HEK293 (cell line): ENCODE measurements at regions not wholly inside any gene's neighbourhood (a gene's known extent, or its start where the extent isn't known, plus 50 kb on each side); places are given as distances from the start of the nearest gene placed in this dataset.

Experiments used
- CTCF ChIA-PET: fragments of 350-600 bp; formaldehyde crosslinking; extraction: SDS; loops from one replicate; lab custom pipeline; 2021; ENCODE audit warnings: antibody characterized with exemption; lab: Yijun Ruan, JAX
- POLR2A ChIA-PET: fragments of 300-600 bp; formaldehyde crosslinking; extraction: SDS; loops from one replicate; lab custom pipeline; 2020; ENCODE audit warnings: antibody characterized with exemption, inconsistent platforms; lab: Yijun Ruan, JAX
- H3K27ac ChIP-seq: fragments of 200-500 bp; sonication (Bioruptor generic); 2 replicates; pipeline ENCODE4 v1.5.1; 2014; ENCODE audit warnings: low read depth, low read length, control low read depth, inconsistent platforms; ENCODE audit errors: extremely low read depth
- H3K36me3 ChIP-seq, 2 experiments: fragments of 200-500 bp in 1 of 2; sonication (Bioruptor generic) in 1 of 2; 1 replicate in 1 of 2; 2 replicates in 1 of 2; pipeline ENCODE4 v1.5.1; 2014 to 2017; ENCODE audit warnings: inconsistent platforms in 2 of 2, low read length in 2 of 2; ENCODE audit not compliant: control insufficient read depth in 2 of 2, insufficient read depth in 1 of 2
- H3K4me1 ChIP-seq: fragments of 200-500 bp; sonication (Bioruptor generic); 2 replicates; pipeline ENCODE4 v1.5.1; 2014; ENCODE audit warnings: mild to moderate bottlenecking, low read length, inconsistent platforms; ENCODE audit not compliant: control insufficient read depth, insufficient read depth
- H3K4me3 ChIP-seq: 2 replicates; pipeline ENCODE4 v1.5.1; 2011; ENCODE audit warnings: low read depth, mild to moderate bottlenecking, control low read depth, low read length, moderate library complexity
- H3K9me3 ChIP-seq: fragments of 200-500 bp; sonication (Bioruptor generic); 2 replicates; pipeline ENCODE4 v1.5.1; 2014; ENCODE audit warnings: low read depth, low read length, inconsistent platforms; ENCODE audit not compliant: control insufficient read depth, insufficient read depth
- GLI2 ChIP-seq: fragments of 450-650 bp; formaldehyde crosslinking; IDR thresholded peaks from 2 replicates; pipeline ENCODE4; 2017; ENCODE audit warnings: missing biosample characterization, missing genetic modification characterization, low read depth, borderline replicate concordance
- PRDM1 ChIP-seq: fragments of 450-650 bp; formaldehyde crosslinking; IDR thresholded peaks from 2 replicates; pipeline ENCODE4; 2016; ENCODE audit warnings: missing biosample characterization, missing genetic modification characterization
- TSHZ1 ChIP-seq: fragments of 450-650 bp; formaldehyde crosslinking; IDR thresholded peaks from 2 replicates; pipeline ENCODE4 v1.5.1; 2016; ENCODE audit warnings: missing biosample characterization, missing genetic modification characterization, borderline replicate concordance
- YY1 ChIP-seq: fragments of 450-650 bp; formaldehyde crosslinking; IDR thresholded peaks from 2 replicates; pipeline ENCODE4 v1.5.1; 2018; ENCODE audit warnings: missing biosample characterization, missing genetic modification characterization
- ZNF132 ChIP-seq: fragments of 450-650 bp; formaldehyde crosslinking; IDR thresholded peaks from 2 replicates; pipeline ENCODE4 v1.5.1; 2017; ENCODE audit warnings: missing biosample characterization, missing genetic modification characterization, borderline replicate concordance
- ZNF155 ChIP-seq: fragments of 450-650 bp; formaldehyde crosslinking; IDR thresholded peaks from 2 replicates; pipeline ENCODE4 v1.5.1; 2016; ENCODE audit warnings: missing biosample characterization, missing genetic modification characterization
- ZNF174 ChIP-seq: fragments of 450-650 bp; formaldehyde crosslinking; IDR thresholded peaks from 2 replicates; pipeline ENCODE4 v1.5.0; 2017; ENCODE audit warnings: missing biosample characterization, mild to moderate bottlenecking, missing genetic modification characterization
- ZNF19 ChIP-seq: fragments of 450-650 bp; formaldehyde crosslinking; IDR thresholded peaks from 2 replicates; pipeline ENCODE4; 2016; ENCODE audit warnings: missing biosample characterization, missing genetic modification characterization, low read depth
- ZNF549 ChIP-seq: fragments of 450-650 bp; IDR thresholded peaks from 2 replicates; pipeline ENCODE4 v1.5.1; 2018; ENCODE audit warnings: missing biosample characterization, missing genetic modification characterization, mild to moderate bottlenecking, inconsistent platforms, moderate library complexity
- ZNF560 ChIP-seq: fragments of 450-650 bp; formaldehyde crosslinking; IDR thresholded peaks from 2 replicates; pipeline ENCODE4 v1.5.1; 2017; ENCODE audit warnings: missing biosample characterization, missing genetic modification characterization, borderline replicate concordance
- ZNF621 ChIP-seq: fragments of 450-650 bp; formaldehyde crosslinking; IDR thresholded peaks from 2 replicates; pipeline ENCODE4 v1.5.1; 2017; ENCODE audit warnings: missing biosample characterization, missing genetic modification characterization
- ZNF654 ChIP-seq: fragments of 450-650 bp; formaldehyde crosslinking; IDR thresholded peaks from 2 replicates; pipeline ENCODE4 v1.5.1; 2016; ENCODE audit warnings: low read depth, missing biosample characterization, missing genetic modification characterization
- ZNF670 ChIP-seq: fragments of 450-650 bp; formaldehyde crosslinking; IDR thresholded peaks from 2 replicates; pipeline ENCODE4 v1.5.1; 2016; ENCODE audit warnings: missing biosample characterization, missing genetic modification characterization, low read depth
- ZNF692 ChIP-seq: fragments of 450-650 bp; formaldehyde crosslinking; IDR thresholded peaks from 2 replicates; pipeline ENCODE4 v1.5.1; 2016; ENCODE audit warnings: missing biosample characterization, missing genetic modification characterization
- ZNF747 ChIP-seq: fragments of 450-650 bp; formaldehyde crosslinking; IDR thresholded peaks from 2 replicates; pipeline ENCODE4 v1.5.1; 2016; ENCODE audit warnings: missing biosample characterization, missing genetic modification characterization
- ZNF785 ChIP-seq: fragments of 450-650 bp; formaldehyde crosslinking; IDR thresholded peaks from 2 replicates; pipeline ENCODE4 v1.5.1; 2016; ENCODE audit warnings: missing biosample characterization, missing genetic modification characterization
- ZSCAN16 ChIP-seq: fragments of 450-650 bp; formaldehyde crosslinking; IDR thresholded peaks from 2 replicates; pipeline ENCODE4 v1.5.1; 2016; ENCODE audit warnings: missing biosample characterization, missing genetic modification characterization
- ZSCAN18 ChIP-seq: fragments of 450-650 bp; formaldehyde crosslinking; IDR thresholded peaks from 2 replicates; pipeline ENCODE4 v1.5.1; 2016; ENCODE audit warnings: missing biosample characterization, missing genetic modification characterization

- CTCF ChIA-PET: interaction anchor here (0.6 to 1.3 kb wide), 2 partner anchors 24 to 617 kb away, joined by 3 to 6 read pairs; no protein-coding TSS in a partner anchor
Observed at GRCh38 chr7:149686449-149686848, 86.9 kb downstream of the ZNF467 start.

GRCh38 chr7:149686011-149686410 lies 87.4 kb downstream of the ZNF467 start:
- no peaks in the 10 kb centered on the region for H3K4me1 ChIP-seq
- TF ChIP-seq ZNF670 (tag by site-specific recombination) (no peak), ZNF132 (tag by site-specific recombination) (no peak)
- no peak overlapping the region for H3K4me3 ChIP-seq
- ChIA-PET CTCF (interaction anchor here (0.6 to 1.3 kb wide), 2 partner anchors 24 to 617 kb away, joined by 3 to 6 read pairs; no protein-coding TSS in a partner anchor), POLR2A (interaction anchor here (1.0 kb wide), 1 partner anchor 10 kb away, joined by 3 read pairs; no protein-coding TSS in a partner anchor)
- no peaks in the 10 kb centered on the region for H3K9me3 ChIP-seq
- no peak overlapping the region for H3K27ac ChIP-seq
- H3K36me3 ChIP-seq: no peaks in the 10 kb centered on the region

More at GRCh38 chr7:149686449-149686848, 86.9 kb downstream of the ZNF467 start:
- Histone ChIP-seq H3K4me3 (no peak overlapping the region), H3K9me3 (no peaks in the 10 kb centered on the region), H3K27ac (no peak overlapping the region), H3K4me1 (no peaks in the 10 kb centered on the region), H3K36me3 (no peaks in the 10 kb centered on the region)
- POLR2A ChIA-PET: interaction anchor here (1.0 kb wide), 1 partner anchor 9 kb away, joined by 3 read pairs; no protein-coding TSS in a partner anchor
- TF ChIP-seq PRDM1 (tag by site-specific recombination): peak; percentile 97
- no peak for TF ChIP-seq ZNF560 (tag by site-specific recombination)

GRCh38 chr7:149685455-149685854 lies 87.9 kb downstream of the ZNF467 start:
- no peak overlapping the region for H3K27ac ChIP-seq
- ChIA-PET CTCF (interaction anchor here (2.7 kb wide), 1 partner anchor 24 kb away, joined by 25 read pairs; no protein-coding TSS in a partner anchor), POLR2A (no interaction called here)
- no peaks in the 10 kb centered on the region for H3K36me3 ChIP-seq
- no peaks in the 10 kb centered on the region for H3K9me3 ChIP-seq
- no peak for TF ChIP-seq ZSCAN18 (tag by site-specific recombination)
- no peak for TF ChIP-seq ZSCAN16
- no peaks in the 10 kb centered on the region for H3K4me1 ChIP-seq
- no peak overlapping the region for H3K4me3 ChIP-seq

GRCh38 chr7:149683898-149684297 lies 89.5 kb downstream of the ZNF467 start:
- TF ChIP-seq TSHZ1 (tag by site-specific recombination): no peak
- TF ChIP-seq ZNF621 (tag by site-specific recombination): no peak
- Histone ChIP-seq H3K4me1 (no peaks in the 10 kb centered on the region), H3K4me3 (no peak overlapping the region), H3K27ac (no peak overlapping the region), H3K9me3 (no peaks in the 10 kb centered on the region), H3K36me3 (no peaks in the 10 kb centered on the region)
- ChIA-PET POLR2A (no interaction called here), CTCF (interaction anchor here (1.0 to 2.7 kb wide), 4 partner anchors 13 to 123 kb away, joined by 4 to 25 read pairs (median 4); no protein-coding TSS in a partner anchor)

- Histone ChIP-seq H3K9me3 (no peaks in the 10 kb centered on the region), H3K27ac (no peak overlapping the region), H3K36me3 (no peaks in the 10 kb centered on the region), H3K4me3 (no peak overlapping the region), H3K4me1 (no peaks in the 10 kb centered on the region)
- CTCF ChIA-PET: interaction anchor here (0.9 to 2.7 kb wide), 3 partner anchors 12 to 22 kb away, joined by 3 to 25 read pairs (median 4); no protein-coding TSS in a partner anchor
- POLR2A ChIA-PET: no interaction called here
- TF ChIP-seq YY1: no peak
- TF ChIP-seq ZNF155: no peak
- TF ChIP-seq ZNF692 (tag by site-specific recombination): no peak
- TF ChIP-seq ZNF747: no peak
- TF ChIP-seq ZNF174: no peak
- no peak for TF ChIP-seq GLI2 (tag by site-specific recombination)
- TF ChIP-seq ZNF549 (tag by site-specific recombination): no peak
- TF ChIP-seq ZNF654: no peak
- TF ChIP-seq ZNF19: no peak
- TF ChIP-seq ZNF785 (tag by site-specific recombination): no peak
Observed at GRCh38 chr7:149683181-149683580, 90.2 kb downstream of the ZNF467 start.
